ENCODE measurements at regions not wholly inside any gene's neighbourhood (a gene's known extent, or its start where the extent isn't known, plus 50 kb on each side); places are given as distances from the start of the nearest gene placed in this dataset.
"Not testable (repeated sequence)": the region's sequence is repeated elsewhere in the genome, so short reads cannot be mapped to it uniquely, and the experiment has no call there.

GRCh38 chr2:95654897-95655296 lies 63.1 kb downstream of the TRIM43 start:
- DNase-seq, result not testable (repeated sequence)

- DNase-seq, result not testable (repeated sequence)
Measured at GRCh38 chr2:95656553-95656952, 64.8 kb downstream of the TRIM43 start.

- DNase-seq, result not testable (repeated sequence)
Measured at GRCh38 chr2:95657937-95658336, 66.1 kb downstream of the TRIM43 start.

GRCh38 chr2:95660766-95661562 lies 69.2 kb downstream of the TRIM43 start:
- DNase-seq, result not testable (repeated sequence)

GRCh38 chr2:95663471-95664441 lies 72.0 kb downstream of the TRIM43 start:
- not testable (repeated sequence) for DNase-seq

- not testable (repeated sequence) for DNase-seq
Measured at GRCh38 chr2:95666636-95667035, 74.8 kb downstream of the TRIM43 start.

GRCh38 chr2:95667480-95667879 lies 75.7 kb downstream of the TRIM43 start:
- DNase-seq, result no peak

- DNase-seq, result not testable (repeated sequence)
Measured at GRCh38 chr2:95668934-95669333, 77.1 kb downstream of the TRIM43 start.

- DNase-seq, result no peak
Measured at GRCh38 chr2:95669441-95669991, 77.7 kb downstream of the TRIM43 start.

- no peak for DNase-seq
Measured at GRCh38 chr2:95670167-95670566, 78.4 kb downstream of the TRIM43 start.

- DNase-seq, result no peak
Measured at GRCh38 chr2:95670686-95671085, 78.9 kb downstream of the TRIM43 start.

- not testable (repeated sequence) for DNase-seq
Measured at GRCh38 chr2:95671171-95671570, 79.4 kb downstream of the TRIM43 start.

GRCh38 chr2:95671992-95672391 lies 80.2 kb downstream of the TRIM43 start:
- not testable (repeated sequence) for DNase-seq

- DNase-seq, result not testable (repeated sequence)
Measured at GRCh38 chr2:95672500-95672899, 80.7 kb downstream of the TRIM43 start.

- DNase-seq, result no peak
Measured at GRCh38 chr2:95674186-95674585, 82.4 kb downstream of the TRIM43 start.

- not testable (repeated sequence) for DNase-seq
Measured at GRCh38 chr2:95676573-95676972, 84.8 kb downstream of the TRIM43 start.

- DNase-seq, result no peak
Measured at GRCh38 chr2:95677346-95677745, 85.5 kb downstream of the TRIM43 start.

GRCh38 chr2:95677833-95678232 lies 86.0 kb downstream of the TRIM43 start:
- not testable (repeated sequence) for DNase-seq

GRCh38 chr2:95681158-95681557 lies 89.4 kb downstream of the TRIM43 start:
- not testable (repeated sequence) for DNase-seq

- not testable (repeated sequence) for DNase-seq
Measured at GRCh38 chr2:95681589-95682081, 89.8 kb downstream of the TRIM43 start.

- DNase-seq, result not testable (repeated sequence)
Measured at GRCh38 chr2:95682889-95683517, 91.2 kb downstream of the TRIM43 start.

GRCh38 chr2:95685513-95685912 lies 93.7 kb downstream of the TRIM43 start:
- no peak for DNase-seq

Measured in GF-D8 (cell line).